Progenitor cell of endocrine pancreas (in vitro differentiated cells): ENCODE measurements at regions not wholly inside any gene's neighbourhood (a gene's known extent, or its start where the extent isn't known, plus 50 kb on each side); places are given as distances from the start of the nearest gene placed in this dataset.

Experiments used
- DNase-seq: peaks from one replicate; pipeline ENCODE4 v3.0.0; 2021; ENCODE audit warnings: low spot score; ENCODE audit not compliant: unreplicated experiment
- H3K27ac Mint-ChIP-seq: 2 replicates; pipeline ENCODE4 v1.8.0; 2021; ENCODE audit warnings: mild to moderate bottlenecking, moderate library complexity, mixed read lengths
- H3K27me3 Mint-ChIP-seq: 2 replicates; pipeline ENCODE4 v1.8.0; 2021; ENCODE audit warnings: mixed read lengths
- H3K36me3 Mint-ChIP-seq: 2 replicates; pipeline ENCODE4 v1.8.0; 2022; ENCODE audit warnings: mixed read lengths; ENCODE audit not compliant: insufficient read depth
- H3K4me1 Mint-ChIP-seq: 2 replicates; pipeline ENCODE4 v1.8.0; 2021; ENCODE audit warnings: low read depth, mixed read lengths
- H3K4me3 Mint-ChIP-seq: 2 replicates; pipeline ENCODE4 v1.8.0; 2021; ENCODE audit warnings: low read depth, mild to moderate bottlenecking, moderate library complexity, mixed read lengths
- H3K9me3 Mint-ChIP-seq: 2 replicates; pipeline ENCODE4 v1.8.0; 2021; ENCODE audit warnings: low read depth, mixed read lengths
- TF ChIP-seq, protein P1 (sequence below): fragments of 200-600 bp; sonication (generic); IDR thresholded peaks from one replicate; pipeline ENCODE4 v1.5.0; 2021; ENCODE audit warnings: antibody characterized with exemption, mild to moderate bottlenecking; ENCODE audit not compliant: unreplicated experiment

DNA sequence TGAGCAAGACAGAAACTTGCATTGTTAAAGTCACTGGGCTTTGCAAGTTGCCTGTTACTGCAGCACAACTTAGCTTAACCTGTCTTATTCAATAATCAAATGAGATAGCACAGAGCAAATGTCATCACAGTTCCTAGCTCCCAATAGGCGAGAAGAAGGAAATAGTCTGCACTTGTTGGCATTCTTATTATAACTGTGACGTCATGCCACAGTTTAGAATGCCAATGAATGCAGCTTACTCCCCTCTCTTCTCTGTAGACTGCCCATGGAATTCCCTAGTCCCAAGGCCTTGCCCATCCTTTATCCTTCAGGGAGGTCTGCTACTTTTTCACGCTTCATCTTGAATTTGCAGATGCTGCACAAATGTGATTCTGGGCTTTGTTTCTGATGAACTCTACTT is 1094.9 kb upstream of the AUTS2 start:
- Mint-ChIP-seq H3K27ac (no peak overlapping the region), H3K4me1 (peaks cover 2% of the 10 kb centered on the region), H3K27me3 (peaks cover 5% of the 10 kb centered on the region)

DNA sequence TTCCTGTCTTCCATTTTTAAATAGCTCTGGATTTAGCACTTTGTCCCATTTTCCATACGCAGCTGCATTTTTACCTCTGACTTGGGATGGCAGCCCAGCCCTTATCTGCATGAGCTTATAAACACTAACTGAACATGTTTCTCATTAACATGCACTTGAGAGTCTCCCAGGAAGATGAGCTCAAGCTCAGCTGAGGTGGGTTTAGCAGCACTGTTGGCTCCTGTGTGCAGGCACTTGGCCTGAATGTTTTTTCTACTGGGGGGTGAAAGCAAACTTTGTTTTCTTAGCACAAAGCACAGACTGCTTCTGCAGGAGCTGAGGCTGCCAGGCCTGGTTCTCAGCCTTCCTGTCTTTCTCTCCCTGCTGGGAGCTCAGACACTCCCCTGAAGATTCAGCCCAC is 1093.6 kb upstream of the AUTS2 start:
- H3K27me3 Mint-ChIP-seq, result peaks cover 6% of the 10 kb centered on the region
- no peaks in the 10 kb centered on the region for H3K36me3 Mint-ChIP-seq
- H3K27ac Mint-ChIP-seq, result no peak overlapping the region
- H3K4me3 Mint-ChIP-seq, result no peak overlapping the region
- H3K4me1 Mint-ChIP-seq, result peaks cover 2% of the 10 kb centered on the region
- TF ChIP-seq, protein P1, sequence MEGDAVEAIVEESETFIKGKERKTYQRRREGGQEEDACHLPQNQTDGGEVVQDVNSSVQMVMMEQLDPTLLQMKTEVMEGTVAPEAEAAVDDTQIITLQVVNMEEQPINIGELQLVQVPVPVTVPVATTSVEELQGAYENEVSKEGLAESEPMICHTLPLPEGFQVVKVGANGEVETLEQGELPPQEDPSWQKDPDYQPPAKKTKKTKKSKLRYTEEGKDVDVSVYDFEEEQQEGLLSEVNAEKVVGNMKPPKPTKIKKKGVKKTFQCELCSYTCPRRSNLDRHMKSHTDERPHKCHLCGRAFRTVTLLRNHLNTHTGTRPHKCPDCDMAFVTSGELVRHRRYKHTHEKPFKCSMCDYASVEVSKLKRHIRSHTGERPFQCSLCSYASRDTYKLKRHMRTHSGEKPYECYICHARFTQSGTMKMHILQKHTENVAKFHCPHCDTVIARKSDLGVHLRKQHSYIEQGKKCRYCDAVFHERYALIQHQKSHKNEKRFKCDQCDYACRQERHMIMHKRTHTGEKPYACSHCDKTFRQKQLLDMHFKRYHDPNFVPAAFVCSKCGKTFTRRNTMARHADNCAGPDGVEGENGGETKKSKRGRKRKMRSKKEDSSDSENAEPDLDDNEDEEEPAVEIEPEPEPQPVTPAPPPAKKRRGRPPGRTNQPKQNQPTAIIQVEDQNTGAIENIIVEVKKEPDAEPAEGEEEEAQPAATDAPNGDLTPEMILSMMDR, result no peak
- no peak for DNase-seq
- H3K9me3 Mint-ChIP-seq, result peaks cover 6% of the 10 kb centered on the region

More for the DNA sequence above, 1094.9 kb upstream of the AUTS2 start:
- Mint-ChIP-seq H3K9me3 (peaks cover 6% of the 10 kb centered on the region), H3K4me3 (no peak overlapping the region), H3K36me3 (no peaks in the 10 kb centered on the region)
- DNase-seq, result no peak
- TF ChIP-seq, protein P1, result no peak

DNA sequence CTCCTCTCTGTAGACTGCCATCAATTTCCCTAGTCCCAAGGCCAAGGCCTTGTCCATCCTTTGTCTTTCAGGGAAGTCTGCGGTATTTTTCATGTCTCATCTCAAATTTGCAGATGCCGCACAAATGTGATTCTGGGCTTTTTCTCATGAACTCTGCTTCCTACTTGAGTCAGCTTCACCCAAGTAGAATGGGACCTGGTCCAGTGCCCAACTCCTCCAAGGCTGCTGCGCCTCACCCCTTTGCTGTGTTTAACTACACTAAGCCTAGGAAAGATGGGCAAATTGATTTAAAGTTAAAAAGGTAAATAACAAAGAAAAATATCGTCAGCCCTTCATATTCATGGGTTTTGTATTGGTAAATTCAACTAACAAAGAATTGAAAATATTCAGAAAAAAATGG is 1092.6 kb upstream of the AUTS2 start:
- no peak overlapping the region for H3K4me3 Mint-ChIP-seq
- peaks cover 6% of the 10 kb centered on the region for H3K9me3 Mint-ChIP-seq
- no peaks in the 10 kb centered on the region for H3K36me3 Mint-ChIP-seq
- H3K27ac Mint-ChIP-seq, result no peak overlapping the region
- no peak for DNase-seq
- H3K4me1 Mint-ChIP-seq, result peaks cover 2% of the 10 kb centered on the region
- H3K27me3 Mint-ChIP-seq, result peaks cover 12% of the 10 kb centered on the region
- TF ChIP-seq, protein P1, result no peak

DNA sequence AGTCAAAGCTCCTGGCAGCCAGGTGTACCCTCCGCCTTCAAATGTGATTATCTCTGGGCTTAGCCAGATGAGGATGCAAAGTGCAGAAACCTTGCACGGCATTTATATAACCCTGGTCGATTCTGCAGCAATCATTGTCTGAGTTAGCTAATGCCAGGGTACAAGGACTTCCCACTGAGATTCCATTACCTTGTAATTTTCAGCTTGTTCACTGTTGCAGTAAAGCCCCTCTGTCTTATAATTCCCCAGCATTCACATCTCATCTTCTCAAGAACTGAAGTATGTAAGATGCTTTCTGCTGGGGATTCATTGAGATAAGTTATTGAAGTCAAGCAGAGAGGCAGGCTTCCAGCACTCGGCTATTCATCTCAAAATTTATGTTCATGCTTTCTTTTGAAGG is 1090.6 kb upstream of the AUTS2 start:
- peaks cover 6% of the 10 kb centered on the region for H3K9me3 Mint-ChIP-seq
- no peaks in the 10 kb centered on the region for H3K36me3 Mint-ChIP-seq
- TF ChIP-seq, protein P1, result no peak
- peaks cover 2% of the 10 kb centered on the region for H3K4me1 Mint-ChIP-seq
- H3K4me3 Mint-ChIP-seq, result no peak overlapping the region
- peaks cover 14% of the 10 kb centered on the region for H3K27me3 Mint-ChIP-seq
- no peak overlapping the region for H3K27ac Mint-ChIP-seq
- DNase-seq, result no peak

DNA sequence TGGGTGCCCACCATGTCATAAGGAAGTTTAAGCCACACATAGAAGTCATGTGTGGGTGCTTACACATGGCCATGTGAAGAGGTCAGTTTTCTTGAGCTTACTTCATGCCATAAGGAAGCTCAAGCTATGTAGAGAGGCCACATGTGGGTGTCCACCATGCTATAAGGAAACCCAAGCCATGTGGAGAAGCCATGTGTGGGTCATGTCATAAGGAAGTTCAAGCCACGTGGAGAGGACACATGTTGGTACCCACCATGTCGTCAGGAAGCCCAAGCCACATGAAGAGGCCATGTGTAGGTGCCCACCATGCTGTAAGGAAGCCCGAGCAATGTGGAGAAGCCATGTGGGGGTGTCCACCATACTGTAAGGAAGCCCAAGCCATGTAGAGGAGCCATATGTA is 1089.2 kb upstream of the AUTS2 start:
- Mint-ChIP-seq H3K4me1 (peaks cover 2% of the 10 kb centered on the region), H3K27ac (no peak overlapping the region), H3K27me3 (peaks cover 14% of the 10 kb centered on the region), H3K4me3 (no peak overlapping the region), H3K9me3 (no peaks in the 10 kb centered on the region), H3K36me3 (no peaks in the 10 kb centered on the region)
- no peak for DNase-seq
- TF ChIP-seq, protein P1, result no peak
